ENCODE measurements at regions not wholly inside any gene's neighbourhood (a gene's known extent, or its start where the extent isn't known, plus 50 kb on each side); places are given as distances from the start of the nearest gene placed in this dataset.

- no peak overlapping the region for H3K4me3 ChIP-seq (replicated peaks in 1 of 2; ENCODE audit: low read depth in 1 of 2, low read length in 2 of 2)
- H3K36me3 ChIP-seq (ENCODE audit: control insufficient read depth in 1 of 2, insufficient read depth in 2 of 2, low read length in 2 of 2), result no peaks in the 10 kb centered on the region
- H3K4me1 ChIP-seq (ENCODE audit: control insufficient read depth in 1 of 2, insufficient read depth in 2 of 2, low read length in 2 of 2), result no peaks in the 10 kb centered on the region
- H3K9me2 ChIP-seq (ENCODE audit: insufficient read depth), result no peaks in the 10 kb centered on the region
- DNase-seq (ENCODE audit: low read depth, low spot score) (no peak), ATAC-seq (no peak)
- RAD21 ChIA-PET (ENCODE audit: low non-redundant PET in 1 of 2, low total read pairs in 2 of 2, uncharacterized antibody in 2 of 2, unreplicated experiment in 2 of 2), result no interaction called here
- no peaks in the 10 kb centered on the region for H3K9me3 ChIP-seq (ENCODE audit: control insufficient read depth in 1 of 2, insufficient read depth in 1 of 2, low read depth in 1 of 2, low read length in 2 of 2)
- no peaks in the 10 kb centered on the region for H3K79me2 ChIP-seq (ENCODE audit: insufficient read depth, low read length)
- POLR2A ChIA-PET, result no interaction called here
- BruUV-seq (replicated peaks), result no TSS peak
- H2AFZ ChIP-seq (ENCODE audit: low read depth, low read length, poor library complexity, severe bottlenecking), result no peak overlapping the region
- peaks cover 19% of the 10 kb centered on the region; the same call in 1 of the 2 replicates for H3K27me3 ChIP-seq (ENCODE audit: insufficient read depth, low read length)
- no peak overlapping the region for H3K9ac ChIP-seq (ENCODE audit: low read length)
- no peak overlapping the region for H3K4me2 ChIP-seq (ENCODE audit: low read length)
- intact Hi-C loops (cut with micrococcal nuclease), result no loop called here
- CTCF ChIA-PET, result no interaction called here
- TF ChIP-seq JUND (IDR thresholded peaks at IDR 0.05) (no peak), CBX3 (IDR thresholded peaks at IDR 0.05; ENCODE audit: low read depth) (no peak), EGR1 (IDR thresholded peaks at IDR 0.05; ENCODE audit: low read depth) (no peak), ELF1 (IDR thresholded peaks at IDR 0.05; ENCODE audit: borderline replicate concordance, low read depth) (no peak), SIN3A (IDR thresholded peaks at IDR 0.05; ENCODE audit: low read depth) (no peak), CEBPB (IDR thresholded peaks at IDR 0.05; ENCODE audit: low read depth) (no peak), ZFX (IDR thresholded peaks at IDR 0.05) (no peak), SRF (IDR thresholded peaks at IDR 0.05; ENCODE audit: low read depth) (no peak), POLR2A (IDR thresholded peaks at IDR 0.05; ENCODE audit: borderline replicate concordance, extremely low read depth, insufficient read depth, insufficient read length) (no peak), RAD21 (IDR thresholded peaks at IDR 0.05; ENCODE audit: low read depth) (no peak), POLR2AphosphoS5 (IDR thresholded peaks at IDR 0.05; ENCODE audit: low read depth, low read length) (no peak), ZNF274 (IDR thresholded peaks at IDR 0.05; ENCODE audit: low read depth, low read length) (no peak), TCF7L2 (IDR thresholded peaks at IDR 0.05; ENCODE audit: borderline replicate concordance, extremely low read depth, insufficient read depth, insufficient read length) (no peak), REST (IDR thresholded peaks at IDR 0.05; ENCODE audit: low read depth) (no peak), CTCF (IDR thresholded peaks at IDR 0.05 in 2 of 3, conservative IDR thresholded peaks at IDR 0.05 in 1 of 3; ENCODE audit: borderline replicate concordance in 1 of 3, insufficient read depth in 1 of 3, low read depth in 2 of 3, low read length in 2 of 3) (no peak), ATF3 (IDR thresholded peaks at IDR 0.05) (no peak), SP1 (IDR thresholded peaks at IDR 0.05; ENCODE audit: low read depth) (no peak), MAX (IDR thresholded peaks at IDR 0.05) (no peak), EZH2 (IDR thresholded peaks at IDR 0.05) (no peak), FOSL1 (IDR thresholded peaks at IDR 0.05; ENCODE audit: low read depth) (no peak)
- H3K27ac ChIP-seq (ENCODE audit: low read depth, low read length), result no peak overlapping the region
- no peaks in the 10 kb centered on the region for H4K20me1 ChIP-seq (ENCODE audit: insufficient read depth)
Measured at GRCh38 chr22:48901324-48901723, 926.3 kb downstream of the BRD1 start.
